MG63 (cell line): ENCODE measurements at regions not wholly inside any gene's neighbourhood (a gene's known extent, or its start where the extent isn't known, plus 50 kb on each side); places are given as distances from the start of the nearest gene placed in this dataset.

Source experiments
- DNase-seq: peaks from one replicate; pipeline ENCODE4 v3.0.0-alpha.2; 2020
- H3K27me3 ChIP-seq: fragments of 250-450 bp; sonication (Bioruptor Pico); 2 replicates; pipeline ENCODE4 v1.5.1; 2020; ENCODE audit warnings: mild to moderate bottlenecking, moderate library complexity
- H3K36me3 ChIP-seq: fragments of 250-450 bp; sonication (Bioruptor Pico); 2 replicates; pipeline ENCODE4 v1.5.1; 2020; ENCODE audit warnings: mild to moderate bottlenecking, moderate library complexity
- H3K4me3 ChIP-seq: fragments of 250-450 bp; sonication (Bioruptor Pico); 2 replicates; pipeline ENCODE4 v1.5.1; 2020; ENCODE audit warnings: mild to moderate bottlenecking, moderate library complexity
- H3K9me3 ChIP-seq: fragments of 250-450 bp; sonication (Bioruptor Pico); 2 replicates; pipeline ENCODE4 v1.5.1; 2020; ENCODE audit warnings: mild to moderate bottlenecking, moderate library complexity

DNA sequence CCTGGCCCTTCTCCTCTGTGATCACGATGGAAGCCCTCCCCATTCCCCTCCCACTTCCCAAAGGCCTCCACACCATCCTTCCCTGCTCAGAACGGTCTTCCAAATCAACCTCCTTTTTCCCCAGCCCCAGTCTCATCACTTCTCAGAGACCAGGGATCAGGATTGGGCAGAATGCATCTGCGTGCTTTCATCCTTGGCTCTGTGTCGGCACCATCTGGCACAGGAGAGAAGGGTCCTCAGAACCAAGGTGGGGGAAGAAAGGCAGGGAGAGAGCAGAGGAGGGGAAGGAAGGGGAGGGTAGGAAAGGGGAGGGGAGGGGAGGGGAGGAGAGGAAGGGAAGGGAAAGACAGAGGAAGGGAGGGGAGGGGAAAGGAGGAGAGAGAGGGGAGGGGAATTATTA is 52.4 kb upstream of the FICD start:
- Histone ChIP-seq H3K27me3 (no peaks in the 10 kb centered on the region), H3K9me3 (no peaks in the 10 kb centered on the region), H3K4me3 (no peak overlapping the region), H3K36me3 (no peaks in the 10 kb centered on the region)
- no peak for DNase-seq

DNA sequence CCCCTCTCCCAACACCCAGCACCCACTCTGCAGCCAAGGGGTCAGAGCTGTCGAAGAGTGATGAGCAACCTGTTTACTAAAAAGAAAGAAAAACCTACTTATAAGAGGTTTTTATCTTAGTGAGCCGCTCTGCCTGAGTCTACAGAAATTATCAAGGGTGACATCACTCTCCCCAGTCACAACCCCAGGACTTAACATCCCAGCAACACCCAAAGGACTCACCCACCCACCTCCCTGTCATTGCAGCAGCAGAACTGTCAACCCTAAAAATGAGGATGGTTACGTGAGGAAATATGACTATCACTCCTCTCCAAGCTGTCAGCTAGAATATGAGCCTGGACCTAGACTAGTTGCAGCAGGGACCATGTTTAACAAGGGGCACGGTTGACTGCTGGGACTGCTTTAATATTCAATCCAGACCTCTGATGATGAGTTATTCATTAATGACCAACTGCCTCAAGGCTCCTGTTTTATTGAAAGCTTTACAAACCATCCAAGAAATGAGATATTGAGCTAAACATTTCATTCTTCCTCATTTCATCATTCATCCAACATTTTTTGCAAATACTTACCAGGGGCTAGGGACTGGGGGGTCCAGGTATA is 53.9 kb upstream of the FICD start:
- Histone ChIP-seq H3K36me3 (no peaks in the 10 kb centered on the region), H3K9me3 (no peaks in the 10 kb centered on the region), H3K27me3 (no peaks in the 10 kb centered on the region), H3K4me3 (no peak overlapping the region)
- DNase-seq, result no peak

GRCh38 chr12:108459149-108459548 is 55.9 kb upstream of the FICD start:
- no peaks in the 10 kb centered on the region for H3K27me3 ChIP-seq
- H3K9me3 ChIP-seq, result no peaks in the 10 kb centered on the region
- no peaks in the 10 kb centered on the region for H3K36me3 ChIP-seq
- no peak for DNase-seq
- no peak overlapping the region for H3K4me3 ChIP-seq

GRCh38 chr12:108457734-108458361 is 57.2 kb upstream of the FICD start:
- no peaks in the 10 kb centered on the region for H3K27me3 ChIP-seq

GRCh38 chr12:108457006-108457733 is 57.9 kb upstream of the FICD start:
- Histone ChIP-seq H3K27me3 (no peaks in the 10 kb centered on the region), H3K36me3 (no peaks in the 10 kb centered on the region), H3K9me3 (no peaks in the 10 kb centered on the region), H3K4me3 (no peak overlapping the region)
- DNase-seq, result peak; percentile 6

More at GRCh38 chr12:108457734-108458361, 57.2 kb upstream of the FICD start:
- no peak for DNase-seq
- Histone ChIP-seq H3K36me3 (no peaks in the 10 kb centered on the region), H3K4me3 (no peak overlapping the region), H3K9me3 (no peaks in the 10 kb centered on the region)

GRCh38 chr12:108455706-108456105 is 59.4 kb upstream of the FICD start:
- Histone ChIP-seq H3K9me3 (no peaks in the 10 kb centered on the region), H3K4me3 (no peak overlapping the region), H3K27me3 (no peaks in the 10 kb centered on the region), H3K36me3 (no peaks in the 10 kb centered on the region)
- no peak for DNase-seq

DNA sequence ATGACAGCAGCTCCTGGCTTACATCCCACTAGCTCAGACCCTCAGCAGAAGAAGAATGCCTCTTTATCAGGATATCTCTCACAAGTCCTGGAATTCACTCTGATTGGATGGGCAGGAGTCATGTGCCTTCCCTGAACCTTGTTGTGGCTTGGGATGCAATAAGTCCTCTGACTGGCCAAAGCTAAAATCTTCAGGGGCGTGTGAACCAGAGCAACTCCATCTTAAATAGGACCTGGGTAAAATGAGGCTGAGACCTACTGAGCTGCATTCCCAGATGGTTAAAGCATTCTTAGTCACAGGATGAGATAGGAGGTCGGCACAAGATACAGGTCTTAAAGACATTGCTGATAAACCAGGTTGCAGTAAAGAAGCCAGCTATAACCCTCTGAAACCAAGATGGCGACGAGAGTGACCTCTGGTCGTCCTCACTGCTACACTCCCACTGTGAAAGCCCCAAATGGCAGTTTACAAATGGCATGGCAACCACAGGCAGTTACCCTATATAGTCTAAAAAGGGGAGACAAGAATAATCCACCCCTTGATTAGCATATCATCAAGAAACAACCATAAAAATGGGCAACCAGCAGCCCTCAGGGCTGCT is 60.4 kb upstream of the FICD start:
- DNase-seq, result no peak
- H3K36me3 ChIP-seq, result no peaks in the 10 kb centered on the region
- no peaks in the 10 kb centered on the region for H3K27me3 ChIP-seq
- H3K4me3 ChIP-seq, result no peak overlapping the region
- no peaks in the 10 kb centered on the region for H3K9me3 ChIP-seq

- Histone ChIP-seq H3K4me3 (no peak overlapping the region), H3K9me3 (no peaks in the 10 kb centered on the region)
These were observed 65.6 kb upstream of the FICD start for GRCh38 chr12:108449478-108449877.

GRCh38 chr12:108448246-108448645 is 66.8 kb upstream of the FICD start:
- Histone ChIP-seq H3K4me3 (no peak overlapping the region), H3K36me3 (no peaks in the 10 kb centered on the region), H3K9me3 (no peaks in the 10 kb centered on the region), H3K27me3 (no peaks in the 10 kb centered on the region)
- DNase-seq, result no peak

More at GRCh38 chr12:108449478-108449877, 65.6 kb upstream of the FICD start:
- no peak for DNase-seq
- no peaks in the 10 kb centered on the region for H3K36me3 ChIP-seq
- H3K27me3 ChIP-seq, result no peaks in the 10 kb centered on the region

DNA sequence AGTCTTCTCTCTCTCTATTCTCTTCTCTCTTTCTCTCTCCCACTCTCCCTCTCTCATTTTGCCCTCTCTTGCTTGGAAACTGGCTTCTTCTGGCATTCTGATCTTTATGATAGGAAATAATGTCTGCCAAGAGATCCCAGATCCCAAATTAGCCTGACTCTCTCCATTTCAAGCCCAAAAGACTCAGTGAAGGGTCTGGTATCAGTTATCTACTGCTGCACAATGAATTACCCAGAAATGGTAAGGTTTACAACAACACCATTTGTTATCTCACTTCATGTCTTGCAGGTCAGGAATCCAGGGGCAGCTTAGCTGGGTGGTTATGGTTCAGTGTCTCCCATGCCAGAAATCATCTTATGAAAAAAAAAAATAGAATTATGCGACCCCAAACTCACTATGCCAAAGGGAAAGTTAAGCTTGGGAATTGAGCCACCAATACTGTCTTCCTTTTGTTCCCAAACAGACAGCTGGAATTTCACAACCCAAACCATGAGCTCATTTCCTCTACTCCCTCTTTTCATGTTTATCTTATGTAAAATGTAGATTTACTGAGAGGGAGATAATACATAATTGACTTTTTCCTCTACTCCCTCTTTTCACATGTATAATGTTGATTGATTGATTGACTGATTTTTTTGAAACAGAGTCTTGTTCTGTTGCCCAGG is 67.8 kb upstream of the FICD start:
- H3K27me3 ChIP-seq, result no peaks in the 10 kb centered on the region
- H3K36me3 ChIP-seq, result no peaks in the 10 kb centered on the region
- H3K9me3 ChIP-seq, result no peaks in the 10 kb centered on the region
- no peak for DNase-seq
- no peak overlapping the region for H3K4me3 ChIP-seq

DNA sequence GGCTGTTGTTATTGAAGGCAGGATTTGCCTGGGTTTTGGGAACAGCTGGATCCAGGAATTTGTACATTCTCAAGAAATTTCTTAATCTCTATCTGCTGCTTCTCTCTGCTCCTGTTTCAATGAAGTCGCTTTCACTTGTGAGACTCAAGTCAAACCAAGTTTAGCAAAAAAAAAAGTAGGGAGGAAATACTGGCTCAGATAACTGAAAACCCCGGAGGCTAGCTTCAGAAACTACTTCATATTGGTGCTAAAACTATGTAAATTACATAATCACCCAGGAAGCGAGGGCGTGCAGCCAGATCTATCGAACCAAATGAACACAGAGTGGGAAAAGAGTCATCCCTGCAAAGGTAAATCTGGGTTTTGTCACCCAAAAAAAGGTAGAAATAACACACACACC is 68.3 kb upstream of the FICD start:
- H3K36me3 ChIP-seq, result no peaks in the 10 kb centered on the region
- H3K4me3 ChIP-seq, result no peak overlapping the region
- no peaks in the 10 kb centered on the region for H3K27me3 ChIP-seq
- H3K9me3 ChIP-seq, result no peaks in the 10 kb centered on the region
- peak; percentile 63 for DNase-seq

DNA sequence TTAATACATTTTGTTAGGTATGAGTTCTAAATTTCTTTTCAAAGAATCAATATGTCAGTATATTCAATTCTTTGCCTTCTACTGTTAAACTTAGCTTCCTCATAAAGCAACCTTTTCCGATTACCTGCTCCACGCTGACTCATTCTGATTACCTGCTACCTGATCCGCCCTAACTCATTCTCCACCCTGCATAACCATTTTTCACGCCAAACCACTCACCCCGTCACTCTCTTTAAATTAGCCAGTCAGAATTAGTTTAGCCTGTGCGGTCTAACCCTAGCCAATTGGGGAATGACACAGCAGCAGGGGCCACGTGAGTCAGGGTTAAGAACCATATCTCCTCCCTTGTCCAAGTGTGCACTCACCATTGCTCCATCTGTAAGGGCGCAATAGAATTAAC is 72.2 kb upstream of the FICD start:
- no peak overlapping the region for H3K4me3 ChIP-seq
- no peaks in the 10 kb centered on the region for H3K36me3 ChIP-seq
- no peaks in the 10 kb centered on the region for H3K9me3 ChIP-seq
- no peaks in the 10 kb centered on the region for H3K27me3 ChIP-seq
- no peak for DNase-seq

DNA sequence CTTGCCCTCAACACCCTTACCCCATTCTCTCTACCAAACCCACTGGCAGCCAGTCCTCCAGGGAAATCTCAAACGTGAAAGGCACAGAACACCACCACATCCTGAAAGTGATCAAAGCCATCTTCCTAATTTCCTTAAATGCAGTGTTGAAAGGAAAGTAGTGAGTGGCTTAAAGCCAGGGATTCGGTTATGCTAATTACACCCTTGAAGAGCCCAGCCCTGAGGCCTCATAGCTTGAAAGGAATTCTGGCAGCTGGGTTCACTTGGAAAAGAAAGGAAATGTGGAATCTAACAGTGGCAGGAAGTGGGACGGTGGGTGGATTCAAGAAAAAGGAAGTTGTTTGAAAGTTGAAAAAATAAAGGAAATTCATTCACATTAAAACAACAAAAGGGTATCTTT is 73.0 kb upstream of the FICD start:
- Histone ChIP-seq H3K9me3 (no peaks in the 10 kb centered on the region), H3K27me3 (no peaks in the 10 kb centered on the region), H3K36me3 (no peaks in the 10 kb centered on the region), H3K4me3 (no peak overlapping the region)
- no peak for DNase-seq

DNA sequence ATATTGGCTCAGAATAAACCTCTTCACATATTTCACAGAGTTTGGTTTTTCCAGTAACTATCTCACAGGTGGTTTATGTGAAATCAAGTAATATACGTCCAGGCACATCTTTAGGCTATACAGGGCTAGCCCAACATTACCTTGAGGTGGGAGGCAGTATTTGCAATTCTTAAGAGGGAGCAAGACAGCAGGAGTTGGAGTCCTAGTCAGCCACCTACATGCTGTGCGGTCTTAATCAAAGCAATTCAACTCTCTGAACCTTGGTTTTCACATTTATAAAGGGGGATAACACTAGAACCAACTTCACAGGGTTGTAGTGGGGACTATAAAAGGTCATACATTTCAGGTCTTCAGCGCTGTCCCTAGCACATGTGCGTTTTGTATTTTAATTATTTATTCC is 73.5 kb upstream of the FICD start:
- H3K27me3 ChIP-seq, result no peaks in the 10 kb centered on the region
- no peaks in the 10 kb centered on the region for H3K36me3 ChIP-seq
- no peak overlapping the region for H3K4me3 ChIP-seq
- DNase-seq, result no peak
- no peaks in the 10 kb centered on the region for H3K9me3 ChIP-seq

DNA sequence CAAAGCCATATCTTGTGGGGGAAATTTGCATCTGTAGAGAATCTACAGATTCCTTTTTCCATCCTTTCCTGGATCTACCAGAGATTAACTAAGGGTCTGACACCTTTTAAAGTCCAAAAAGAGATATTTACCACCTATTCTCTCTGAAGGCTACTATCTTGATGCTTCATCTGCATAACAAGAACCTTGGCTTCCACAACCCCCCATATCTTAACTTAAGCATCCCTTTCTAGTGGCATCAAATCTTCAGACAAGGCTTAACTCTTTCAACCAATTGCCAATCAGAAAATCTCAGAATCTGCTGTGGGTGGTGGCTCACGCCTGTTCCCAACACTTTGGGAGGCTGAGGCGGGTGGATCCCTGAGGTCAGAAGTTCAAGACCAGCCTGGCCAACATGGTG is 74.3 kb upstream of the FICD start:
- Histone ChIP-seq H3K4me3 (no peak overlapping the region), H3K27me3 (no peaks in the 10 kb centered on the region), H3K36me3 (no peaks in the 10 kb centered on the region), H3K9me3 (no peaks in the 10 kb centered on the region)
- no peak for DNase-seq

- no peak for DNase-seq
- Histone ChIP-seq H3K9me3 (no peaks in the 10 kb centered on the region), H3K27me3 (no peaks in the 10 kb centered on the region), H3K36me3 (no peaks in the 10 kb centered on the region), H3K4me3 (no peak overlapping the region)
These were observed 76.4 kb upstream of the FICD start for GRCh38 chr12:108438667-108439066.

GRCh38 chr12:108432423-108433121 is 82.5 kb upstream of the FICD start:
- no peak overlapping the region for H3K4me3 ChIP-seq
- H3K27me3 ChIP-seq, result no peaks in the 10 kb centered on the region
- H3K9me3 ChIP-seq, result no peaks in the 10 kb centered on the region
- H3K36me3 ChIP-seq, result no peaks in the 10 kb centered on the region
- DNase-seq, result no peak
